GM13977 (cell line): ENCODE measurements at regions not wholly inside any gene's neighbourhood (a gene's known extent, or its start where the extent isn't known, plus 50 kb on each side); places are given as distances from the start of the nearest gene placed in this dataset.

Experiments
- DNase-seq: peaks from one replicate; pipeline ENCODE4 v3.0.0; 2012; ENCODE audit warnings: low spot score
- CTCF ChIP-seq: IDR thresholded peaks from 2 replicates; pipeline ENCODE4 v1.5.1; 2012; ENCODE audit warnings: mild to moderate bottlenecking, control low read depth; ENCODE audit not compliant: insufficient read depth; ENCODE audit errors: extremely low read depth, missing control alignments
- in situ Hi-C: fragments of 300-500 bp; cut with MboI; formaldehyde crosslinking; loops from one replicate; pipeline ENCODE4 v1.12.0; 2022; ENCODE audit warnings: low sequenced_read_pairs, low pct_unique_long_range_greater_than_20kb, mixed read lengths, inconsistent platforms; ENCODE audit not compliant: unreplicated experiment

DNA sequence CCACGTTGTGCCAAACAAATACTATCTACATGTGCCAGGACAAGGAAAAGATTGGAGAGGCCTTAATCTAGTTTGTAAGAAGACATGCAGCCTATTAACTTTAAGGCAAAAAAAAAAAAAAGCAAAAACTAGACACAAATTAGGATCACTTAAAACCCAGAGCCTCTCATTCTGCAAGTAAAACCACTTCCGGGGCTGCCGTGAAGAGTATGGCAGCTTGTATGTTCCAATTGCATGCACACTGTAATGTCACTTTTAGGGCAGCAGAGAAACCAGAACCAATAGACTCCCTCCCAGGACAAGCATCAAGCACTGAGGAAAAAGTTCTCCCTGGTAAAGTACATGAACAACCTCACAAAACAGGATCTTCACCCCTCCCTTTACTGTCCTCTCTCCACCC lies 70.6 kb downstream of the RSL24D1 start:
- in situ Hi-C loops = no loop called here
- TF ChIP-seq CTCF = no peak
- DNase-seq = no peak

- in situ Hi-C loops = no loop called here
- DNase-seq = no peak
- TF ChIP-seq CTCF = no peak
Measured at GRCh38 chr15:55124616-55125015, 72.1 kb downstream of the RSL24D1 start.

DNA sequence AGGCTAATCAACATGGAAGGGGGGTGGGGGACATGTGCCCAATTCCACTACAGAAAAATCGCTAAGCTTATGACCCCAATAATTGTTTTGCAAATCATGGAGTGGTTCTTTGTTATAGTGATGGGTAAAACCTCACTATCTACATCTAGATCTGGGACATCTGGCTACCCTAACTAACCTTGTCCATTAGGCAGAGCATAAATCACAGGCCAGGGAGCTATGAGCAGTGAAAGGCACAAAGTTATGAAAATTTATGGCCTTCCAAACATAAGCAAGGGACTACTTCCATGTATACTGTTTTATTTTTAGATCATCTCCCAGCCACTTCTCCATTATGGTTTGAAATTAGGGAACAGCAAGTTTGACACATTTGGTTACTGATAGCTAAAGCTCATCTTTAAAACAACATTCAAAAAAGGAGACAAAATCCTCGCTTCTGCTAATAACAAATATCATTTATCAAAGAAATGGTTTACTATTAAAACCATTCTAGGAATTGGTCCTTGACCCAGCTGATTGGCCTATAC lies 78.3 kb downstream of the RSL24D1 start:
- DNase-seq = no peak
- no peak for TF ChIP-seq CTCF
- in situ Hi-C loops = no loop called here

GRCh38 chr15:55116636-55117035 lies 80.1 kb downstream of the RSL24D1 start:
- no peak for TF ChIP-seq CTCF
- in situ Hi-C loops = no loop called here
- no peak for DNase-seq

- DNase-seq = no peak
Measured at GRCh38 chr15:55113736-55114135, 83.0 kb downstream of the RSL24D1 start.

DNA sequence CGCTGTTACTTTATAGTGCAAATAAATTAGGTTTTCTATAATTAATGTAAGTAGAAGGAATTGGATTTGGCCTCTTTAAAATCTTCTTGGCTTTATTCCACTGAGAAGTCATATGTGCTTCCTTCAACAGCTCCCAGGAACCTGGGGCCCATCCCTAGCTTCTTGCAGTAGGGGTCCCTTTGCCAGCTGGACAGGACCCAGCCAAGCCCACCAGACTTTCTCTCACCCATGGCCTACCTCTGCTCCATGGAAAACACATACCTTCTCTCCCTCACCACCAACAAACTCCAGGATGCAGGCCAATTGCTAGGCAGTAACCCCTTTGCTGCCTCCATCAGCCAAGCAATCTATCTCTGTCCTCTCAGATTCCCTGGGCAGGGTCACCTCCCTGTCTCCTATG lies 84.0 kb downstream of the RSL24D1 start:
- TF ChIP-seq CTCF = no peak
- DNase-seq = no peak
- in situ Hi-C loops = no loop called here

More at GRCh38 chr15:55113736-55114135, 83.0 kb downstream of the RSL24D1 start:
- in situ Hi-C loops = no loop called here
- no peak for TF ChIP-seq CTCF

GRCh38 chr15:55110446-55110845 lies 86.3 kb downstream of the RSL24D1 start:
- DNase-seq = no peak
- in situ Hi-C loops = no loop called here
- no peak for TF ChIP-seq CTCF
